ENCODE measurements at regions not wholly inside any gene's neighbourhood (a gene's known extent, or its start where the extent isn't known, plus 50 kb on each side); places are given as distances from the start of the nearest gene placed in this dataset.
"Not testable (repeated sequence)": the region's sequence is repeated elsewhere in the genome, so short reads cannot be mapped to it uniquely, and the experiment has no call there.

DNA sequence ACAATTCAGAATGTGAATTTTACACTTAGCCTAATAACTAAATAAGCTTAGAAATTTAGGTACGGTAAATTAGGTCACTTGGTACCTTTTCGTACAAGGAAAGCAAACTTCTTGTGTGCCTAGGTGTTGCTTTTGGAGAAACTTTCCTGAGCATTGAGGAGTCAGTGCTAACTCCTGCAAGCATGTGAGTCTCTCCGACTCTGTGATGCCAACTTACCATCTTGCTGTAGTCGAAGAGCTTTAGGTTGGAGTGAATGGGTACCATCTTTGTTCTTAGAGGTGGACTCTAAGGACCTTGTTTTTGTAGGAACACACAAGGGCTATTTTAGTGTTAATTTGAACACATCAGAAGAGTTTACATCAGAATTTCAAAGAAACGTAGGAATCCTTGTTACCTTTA lies 688.9 kb downstream of the USP25 start:
- no peak for DNase-seq (ENCODE audit: low read depth in 2 of 2)

- DNase-seq (ENCODE audit: low read depth in 2 of 2), result no peak
Observed at GRCh38 chr21:16419188-16419921, 689.6 kb downstream of the USP25 start.

GRCh38 chr21:16420031-16420724 lies 690.4 kb downstream of the USP25 start:
- DNase-seq (ENCODE audit: low read depth in 2 of 2), result no peak

GRCh38 chr21:16421007-16421406 lies 691.2 kb downstream of the USP25 start:
- no peak for DNase-seq (ENCODE audit: low read depth in 2 of 2)

DNA sequence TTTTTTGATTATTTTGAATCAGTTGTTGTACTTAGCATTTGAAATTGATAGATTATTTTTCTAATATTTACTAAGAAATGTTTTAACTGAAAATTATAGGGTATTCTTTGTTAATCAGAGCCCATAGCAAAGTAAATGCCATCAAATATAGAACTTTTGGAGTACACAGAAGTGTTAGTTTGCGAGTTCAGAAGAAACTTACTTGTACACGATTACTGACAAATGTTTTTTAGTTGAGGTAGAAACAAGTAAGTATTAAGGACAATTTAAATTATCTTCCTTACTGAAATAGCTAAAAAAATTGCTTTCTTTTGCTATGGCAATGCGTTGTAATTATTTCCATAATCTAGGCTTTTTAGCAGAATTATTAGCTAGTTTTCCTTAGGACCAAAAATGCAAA lies 692.2 kb downstream of the USP25 start:
- DNase-seq (ENCODE audit: low read depth in 2 of 2), result no peak

DNA sequence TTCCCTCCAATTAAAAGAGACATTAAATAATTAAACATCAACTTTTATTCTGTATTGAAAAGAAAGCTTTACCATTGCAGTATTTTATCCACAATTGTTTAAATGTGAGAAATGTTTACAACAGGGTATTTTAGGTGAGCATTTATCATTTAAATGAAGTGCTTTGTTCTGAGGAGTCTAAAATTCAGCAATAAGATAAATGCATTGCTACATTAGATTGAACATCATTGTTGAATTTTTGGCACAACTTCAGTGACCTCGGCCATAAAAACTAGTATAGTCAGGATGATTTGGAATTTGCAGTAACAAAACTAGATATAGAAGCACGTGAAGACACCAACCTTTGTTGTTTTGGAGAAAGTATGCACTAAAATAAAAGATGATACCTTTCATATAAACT lies 692.9 kb downstream of the USP25 start:
- no peak for DNase-seq (ENCODE audit: low read depth in 2 of 2)

DNA sequence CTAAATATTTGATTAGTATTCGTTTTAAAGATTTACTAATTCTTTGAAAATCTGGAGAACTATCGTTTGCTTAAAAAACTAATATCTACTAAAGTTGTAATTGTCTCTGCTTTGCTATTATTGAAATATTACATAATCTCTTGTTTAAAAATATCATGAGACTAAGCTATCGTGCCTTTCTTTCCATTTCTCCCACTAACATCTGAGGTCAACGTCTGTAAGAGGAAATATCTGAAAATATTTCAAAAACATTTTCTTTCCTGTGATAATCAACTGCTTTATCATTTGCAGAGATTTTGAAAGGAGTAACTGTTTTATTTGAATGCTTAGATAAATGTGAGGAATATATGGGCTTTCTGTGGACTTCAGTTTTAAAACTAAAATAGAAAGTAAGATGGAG lies 694.1 kb downstream of the USP25 start:
- DNase-seq (ENCODE audit: low read depth in 2 of 2), result no peak

DNA sequence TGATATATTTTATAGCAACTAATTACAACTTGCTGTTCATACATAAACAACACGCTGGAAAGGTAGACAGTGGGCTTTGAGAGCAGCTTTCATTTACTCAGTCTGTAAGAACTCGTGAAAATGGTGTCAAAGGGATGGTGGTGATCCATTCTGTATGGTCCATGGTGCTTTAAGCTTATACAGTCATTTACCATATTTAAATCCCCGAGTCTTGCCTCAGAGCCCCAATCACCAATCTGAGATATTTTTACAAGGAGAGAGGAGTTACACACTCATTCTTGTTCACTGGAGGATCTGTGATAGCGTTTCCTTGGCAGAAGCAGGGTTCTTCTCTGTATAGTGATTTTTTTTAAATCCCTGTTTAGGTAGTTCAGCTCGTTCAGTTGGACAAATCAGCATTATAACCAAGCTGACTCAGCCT lies 694.6 kb downstream of the USP25 start:
- no peak for DNase-seq (ENCODE audit: low read depth in 2 of 2)

- DNase-seq (ENCODE audit: low read depth in 2 of 2), result no peak
Observed at GRCh38 chr21:16425376-16425775, 695.6 kb downstream of the USP25 start.

- no peak for DNase-seq (ENCODE audit: low read depth in 2 of 2)
Observed at GRCh38 chr21:16426936-16427335, 697.2 kb downstream of the USP25 start.

DNA sequence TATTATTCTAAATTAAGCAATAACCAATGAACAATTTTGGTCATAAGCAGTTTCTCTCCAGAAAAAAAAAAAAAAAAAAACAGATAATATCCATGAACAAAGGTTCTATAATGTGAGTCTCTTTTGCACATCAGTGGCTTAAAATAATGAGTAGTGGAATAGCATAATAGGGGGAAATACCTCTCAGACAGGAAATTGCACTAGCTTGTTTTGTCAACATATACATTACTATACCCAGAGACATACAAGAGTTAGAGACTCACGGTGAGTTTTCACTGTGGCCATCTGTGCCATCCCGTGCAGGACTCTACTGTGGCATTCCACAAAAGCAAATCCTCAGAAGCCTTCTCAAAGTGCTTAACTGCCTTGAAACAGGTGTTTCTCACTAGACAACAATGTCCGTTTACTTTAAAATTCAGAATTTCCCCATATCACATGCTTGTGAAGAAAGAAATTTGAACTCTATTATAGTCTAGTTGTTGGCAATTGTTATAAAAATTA lies 697.9 kb downstream of the USP25 start:
- no peak for DNase-seq (ENCODE audit: low read depth in 2 of 2)

DNA sequence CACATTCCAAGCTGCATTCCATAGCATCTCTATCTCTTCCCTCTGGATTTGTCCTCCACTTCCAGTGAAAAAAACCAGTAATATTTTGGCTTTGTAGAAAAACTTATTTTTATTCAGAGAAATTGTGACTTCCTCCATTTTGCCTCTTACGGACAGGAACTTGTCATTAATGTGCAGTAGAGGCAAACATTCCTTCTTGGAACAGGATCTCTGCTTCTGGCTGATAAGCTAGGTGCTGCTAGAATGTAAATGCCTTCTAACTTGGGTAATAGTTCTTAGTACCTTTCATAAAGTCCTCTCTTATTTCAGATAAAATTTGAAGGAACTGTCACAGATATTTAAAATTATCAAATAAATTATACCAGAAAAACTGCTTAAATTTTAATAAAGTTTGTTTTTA lies 707.8 kb downstream of the USP25 start:
- DNase-seq (ENCODE audit: low read depth in 2 of 2), result no peak

DNA sequence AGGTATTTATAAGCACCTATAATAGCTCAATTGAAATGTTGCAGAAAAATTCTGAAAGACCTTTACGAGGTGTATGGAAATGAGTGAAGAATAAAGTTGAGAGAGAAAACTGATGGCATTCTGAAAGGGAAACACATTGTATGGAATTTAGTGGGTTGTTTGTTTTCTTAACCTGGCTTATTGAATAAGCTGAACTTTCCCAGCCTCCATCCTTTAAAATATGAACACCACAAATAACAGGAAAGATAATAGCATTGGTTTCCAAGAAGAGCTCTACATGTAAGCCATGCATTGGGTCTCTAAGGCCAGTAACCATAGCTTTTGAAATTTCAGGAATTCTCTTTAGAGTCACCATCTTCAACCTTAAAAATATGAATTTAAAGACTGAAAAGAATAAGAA lies 709.0 kb downstream of the USP25 start:
- DNase-seq (ENCODE audit: low read depth in 2 of 2), result no peak

GRCh38 chr21:16441789-16442188 lies 712.0 kb downstream of the USP25 start:
- no peak for DNase-seq (ENCODE audit: low read depth in 2 of 2)

DNA sequence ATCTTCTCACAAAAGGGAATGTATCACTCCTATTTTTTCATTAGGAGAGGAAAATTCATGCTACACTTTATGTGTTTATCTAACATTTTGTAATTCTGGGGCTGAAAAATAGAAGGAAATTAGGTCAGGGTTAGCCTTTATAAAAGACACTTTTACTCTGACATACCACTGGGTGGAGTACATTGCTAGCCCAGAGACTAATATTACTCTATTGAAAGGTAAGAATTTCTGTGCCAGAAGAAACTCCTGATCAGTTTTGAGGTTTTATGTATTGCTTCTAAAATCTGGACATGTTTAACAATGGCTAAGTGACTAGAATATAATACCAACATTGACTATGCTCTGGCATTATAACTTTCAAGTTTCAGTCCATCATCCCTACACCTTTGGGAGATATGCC lies 724.6 kb downstream of the USP25 start:
- DNase-seq (ENCODE audit: low read depth in 2 of 2), result no peak

DNA sequence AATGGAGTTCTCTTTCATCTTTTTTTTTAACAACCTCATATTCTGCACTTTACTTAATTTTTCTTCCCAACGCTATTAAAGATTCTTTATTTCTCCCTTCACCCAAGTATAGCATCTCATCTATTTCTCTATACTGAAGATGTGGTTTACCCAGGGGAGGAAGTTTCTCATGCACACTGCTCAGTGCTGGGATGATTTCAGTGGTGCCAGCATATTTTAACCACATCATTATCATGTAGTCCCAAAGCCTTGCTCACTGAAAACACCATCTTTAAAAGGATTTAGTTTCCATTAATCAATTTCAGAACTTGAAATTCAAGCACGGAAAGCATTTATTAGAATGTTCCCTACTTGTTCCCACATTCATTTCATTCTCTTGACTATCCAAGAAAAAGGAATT lies 725.7 kb downstream of the USP25 start:
- DNase-seq (ENCODE audit: low read depth in 2 of 2), result no peak

- no peak for DNase-seq (ENCODE audit: low read depth in 2 of 2)
Observed at GRCh38 chr21:16455978-16456377, 726.2 kb downstream of the USP25 start.

DNA sequence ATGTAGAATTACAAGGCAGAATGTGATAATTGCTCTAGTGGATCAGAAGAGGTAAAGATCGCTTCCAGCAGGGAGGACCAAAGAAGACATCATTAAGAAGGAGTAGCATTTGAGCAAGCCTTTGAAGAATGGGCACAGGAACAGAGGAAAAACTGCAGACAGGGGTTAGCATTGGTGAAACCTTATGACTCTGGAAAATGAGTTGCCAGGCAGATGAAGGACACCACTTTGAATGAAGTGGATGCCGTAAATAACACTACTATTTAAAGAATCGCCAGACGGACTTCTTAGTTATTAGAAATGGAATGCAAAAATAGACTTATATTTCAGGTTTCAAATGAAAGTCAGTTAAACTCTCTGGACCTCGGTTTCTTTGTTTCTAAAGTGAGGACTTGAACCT lies 727.7 kb downstream of the USP25 start:
- no peak for DNase-seq (ENCODE audit: low read depth in 2 of 2)

DNA sequence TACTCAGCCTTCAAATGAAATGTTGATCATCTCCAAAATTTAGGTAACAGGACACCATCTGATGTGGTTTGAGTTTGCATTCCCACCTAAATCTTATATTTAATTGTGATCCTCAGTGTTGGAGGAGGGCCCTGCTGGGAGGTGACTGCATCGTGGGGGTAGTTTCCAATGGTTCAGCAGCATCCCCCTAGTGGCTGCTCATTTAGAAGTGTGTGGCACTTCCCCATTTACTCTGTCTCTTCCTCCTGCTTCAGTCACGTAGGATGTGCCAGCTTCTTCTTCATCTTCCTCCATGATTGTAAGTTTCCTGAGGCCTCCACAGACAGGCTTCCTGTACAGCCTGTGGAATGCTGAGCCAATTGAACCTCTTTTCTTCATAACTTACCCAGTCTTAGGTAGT lies 731.2 kb downstream of the USP25 start:
- DNase-seq (ENCODE audit: low read depth in 2 of 2), result no peak

GRCh38 chr21:16464211-16464889 lies 734.6 kb downstream of the USP25 start:
- DNase-seq (ENCODE audit: low read depth in 2 of 2), result not testable (repeated sequence)

- no peak for DNase-seq (ENCODE audit: low read depth in 2 of 2)
Observed at GRCh38 chr21:16468184-16468583, 738.4 kb downstream of the USP25 start.

DNA sequence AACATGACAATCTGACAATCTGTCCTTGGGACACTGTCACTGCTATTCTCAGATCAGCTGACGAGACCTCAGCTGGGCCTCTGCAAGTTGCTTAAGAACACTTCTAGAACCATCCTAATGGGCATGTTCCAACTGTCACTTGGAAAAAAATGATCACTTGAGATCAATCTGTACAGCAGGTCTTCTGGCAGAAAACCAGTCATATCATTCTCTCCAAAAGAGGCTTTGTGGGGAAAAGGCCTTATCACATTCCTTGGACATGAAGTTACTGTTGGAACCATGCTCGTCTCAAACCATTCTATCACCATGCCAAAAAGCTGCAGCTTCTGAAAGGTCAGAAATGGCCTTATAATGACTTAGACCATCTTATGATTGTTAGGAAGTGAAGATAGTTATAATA lies 744.2 kb downstream of the USP25 start:
- DNase-seq (ENCODE audit: low read depth in 2 of 2), result no peak
